A673 (cell line): ENCODE measurements at regions not wholly inside any gene's neighbourhood (a gene's known extent, or its start where the extent isn't known, plus 50 kb on each side); places are given as distances from the start of the nearest gene placed in this dataset.
"Not testable (repeated sequence)": the region's sequence is repeated elsewhere in the genome, so short reads cannot be mapped to it uniquely, and the experiment has no call there.

Experiments used
- BruUV-seq: library from RNA; stranded (reverse); fragments of 400-500 nt; replicated peaks from 2 replicates; lab custom pipeline; 2021; lab: Mats Ljungman, UMichigan
- CTCF ChIA-PET: fragments of 300-600 bp; sonication (Branson Sonifier 250); formaldehyde crosslinking; loops from one replicate; lab custom pipeline; 2022; ENCODE audit warnings: antibody characterized with exemption; lab: Charles Lee
- POLR2A ChIA-PET: fragments of 300-600 bp; sonication (Branson Sonifier 250); formaldehyde crosslinking; loops from one replicate; lab custom pipeline; 2022; ENCODE audit warnings: antibody characterized with exemption; ENCODE audit not compliant: low non-redundant PET; lab: Charles Lee
- DNase-seq: peaks from one replicate; pipeline ENCODE4 v3.0.0-alpha.2; 2015; ENCODE audit warnings: low spot score
- H3K27ac ChIP-seq: fragments of 200-600 bp; sonication (generic); 2 replicates; pipeline ENCODE4 v1.5.1; 2016; ENCODE audit warnings: mixed run types, low read depth, mild to moderate bottlenecking, mixed read lengths, antibody characterized with exemption, low read length; ENCODE audit not compliant: poor library complexity, severe bottlenecking
- H3K27me3 ChIP-seq: fragments of 200-600 bp; sonication (generic); replicated peaks from 2 replicates; pipeline ENCODE4 v1.6.1; 2017; ENCODE audit warnings: mixed run types, low read depth, mild to moderate bottlenecking, mixed read lengths, antibody characterized with exemption, low read length; ENCODE audit not compliant: insufficient read depth, poor library complexity
- H3K36me3 ChIP-seq: fragments of 200-600 bp; sonication (generic); 2 replicates; pipeline ENCODE4 v1.6.1; 2016; ENCODE audit warnings: mixed run types, mild to moderate bottlenecking, mixed read lengths, antibody characterized with exemption, low read length; ENCODE audit not compliant: insufficient read depth, poor library complexity, severe bottlenecking
- H3K4me1 ChIP-seq: fragments of 200-600 bp; sonication (generic); 2 replicates; pipeline ENCODE4 v1.6.1; 2017; ENCODE audit warnings: mixed run types, mild to moderate bottlenecking, mixed read lengths, antibody characterized with exemption, low read length; ENCODE audit not compliant: insufficient read depth, poor library complexity, severe bottlenecking
- H3K4me3 ChIP-seq: fragments of 200-600 bp; sonication (generic); 2 replicates; pipeline ENCODE4 v1.5.1; 2016; ENCODE audit warnings: low read depth, mixed run types, mild to moderate bottlenecking, mixed read lengths, low read length; ENCODE audit not compliant: poor library complexity, severe bottlenecking
- H3K9me3 ChIP-seq: fragments of 200-600 bp; sonication (generic); 2 replicates; pipeline ENCODE4 v1.6.1; 2016; ENCODE audit warnings: mixed run types, low read depth, mild to moderate bottlenecking, mixed read lengths, antibody characterized with exemption, low read length; ENCODE audit not compliant: poor library complexity, severe bottlenecking
- intact Hi-C: fragments of 100-400 bp; cut with micrococcal nuclease; formaldehyde crosslinking; loops from one replicate; pipeline ENCODE4 v1.10.0; 2022; ENCODE audit not compliant: unreplicated experiment

DNA sequence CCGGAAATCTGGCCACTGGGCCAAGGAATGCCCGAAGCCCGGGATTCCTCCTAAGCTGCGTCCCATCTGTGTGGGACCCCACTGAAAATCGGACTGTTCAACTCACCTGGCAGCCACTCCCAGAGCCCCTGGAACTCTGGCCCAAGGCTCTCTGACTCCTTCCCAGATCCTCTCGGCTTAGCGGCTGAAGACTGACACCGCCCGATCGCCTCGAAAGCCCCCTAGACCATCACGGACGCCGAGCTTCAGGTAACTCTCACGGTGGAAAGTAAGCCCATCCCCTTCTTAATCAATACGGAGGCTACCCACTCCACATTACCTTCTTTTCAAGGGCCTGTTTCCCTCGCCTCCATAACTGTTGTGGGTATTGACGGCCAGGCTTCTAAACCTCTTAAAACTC lies 51.4 kb upstream of the SPP1 start:
- H3K27me3 ChIP-seq, BruUV-seq, H3K36me3 ChIP-seq, H3K27ac ChIP-seq, DNase-seq, CTCF ChIA-PET, H3K9me3 ChIP-seq, intact Hi-C loops, POLR2A ChIA-PET, H3K4me1 ChIP-seq, H3K4me3 ChIP-seq: not testable (repeated sequence)
